GM12878 (cell line): ENCODE measurements at regions not wholly inside any gene's neighbourhood (a gene's known extent, or its start where the extent isn't known, plus 50 kb on each side); places are given as distances from the start of the nearest gene placed in this dataset.

Experiments used
- ATAC-seq: fragments of 200-7000 bp; cut with Tn5 transposase; 3 replicates; pipeline ENCODE4 v1.9.1; 2020; ENCODE audit warnings: mild to moderate bottlenecking, moderate library complexity
- BruUV-seq: library from RNA; stranded (reverse); fragments of 400-500 nt; replicated peaks from 2 replicates; lab custom pipeline; 2021; lab: Mats Ljungman, UMichigan
- CTCF ChIA-PET: fragments of 300-600 bp; sonication (Branson Sonifier 250); formaldehyde crosslinking; extraction: SDS; loops from one replicate; lab custom pipeline; 2021; ENCODE audit warnings: inconsistent platforms; lab: Yijun Ruan, JAX
- POLR2A ChIA-PET: fragments of 350-600 bp; formaldehyde crosslinking; extraction: SDS; loops from one replicate; lab custom pipeline; 2021; ENCODE audit warnings: inconsistent platforms; lab: Charles Lee
- RAD21 ChIA-PET: fragments of 300-600 bp; sonication (Branson Sonifier 250); formaldehyde crosslinking; loops from one replicate; lab custom pipeline; 2023; ENCODE audit warnings: antibody characterized with exemption; ENCODE audit not compliant: unreplicated experiment; lab: Charles Lee
- SMC1A ChIA-PET: fragments of 300-600 bp; sonication (Branson Sonifier 250); formaldehyde crosslinking; loops from one replicate; lab custom pipeline; 2023; ENCODE audit not compliant: unreplicated experiment, uncharacterized antibody; lab: Charles Lee
- DNase-seq: peaks from one replicate; pipeline ENCODE4 v3.0.0-alpha.2; 2011; ENCODE audit warnings: low read depth, low spot score
- FAIRE-seq: peaks from 3 replicates; lab custom pipeline; 2011; peaks lifted over from hg19 to GRCh38; lab: Jason Lieb, UNC
- H2AFZ ChIP-seq: 2 replicates; pipeline ENCODE4 v1.6.0; 2011; ENCODE audit warnings: low read depth, low read length, control low read depth; ENCODE audit not compliant: control insufficient read depth
- H3K27ac ChIP-seq: 2 replicates; pipeline ENCODE4 v1.5.1; 2011; ENCODE audit warnings: control low read depth; ENCODE audit not compliant: control insufficient read depth, insufficient read depth
- H3K27me3 ChIP-seq, 2 experiments: replicated peaks in 1 of 2; 2 replicates each; pipeline versions ENCODE4 v1.6.0 to v1.6.1; 2011; ENCODE audit warnings: low read length in 1 of 2; ENCODE audit not compliant: control insufficient read depth in 2 of 2, insufficient read depth in 2 of 2
- H3K36me3 ChIP-seq, 2 experiments: 2 replicates each; pipeline ENCODE4 v1.5.1; 2011; ENCODE audit warnings: low read length in 1 of 2; ENCODE audit not compliant: control insufficient read depth in 2 of 2, insufficient read depth in 2 of 2
- H3K4me1 ChIP-seq: 2 replicates; pipeline ENCODE4 v1.6.1; 2011; ENCODE audit warnings: mild to moderate bottlenecking, low read length, moderate library complexity, mixed read lengths; ENCODE audit not compliant: control insufficient read depth, insufficient read depth
- H3K4me2 ChIP-seq: 2 replicates; pipeline ENCODE4 v1.6.0; 2011; ENCODE audit warnings: control low read depth; ENCODE audit not compliant: control insufficient read depth, insufficient read depth
- H3K4me3 ChIP-seq: fragments of 200-600 bp; sonication (generic); 2 replicates; pipeline ENCODE4 v1.5.1; 2016
- H3K79me2 ChIP-seq: 2 replicates; pipeline ENCODE4 v1.6.0; 2011; ENCODE audit warnings: low read length; ENCODE audit not compliant: control insufficient read depth, insufficient read depth
- H3K9ac ChIP-seq: 2 replicates; pipeline ENCODE4 v1.8.0; 2011; ENCODE audit warnings: low read length, control low read depth, mixed read lengths; ENCODE audit not compliant: control insufficient read depth, insufficient read depth
- H3K9me3 ChIP-seq: replicated peaks from 3 replicates; pipeline ENCODE4 v1.5.1; 2011; ENCODE audit warnings: mild to moderate bottlenecking, low read length; ENCODE audit not compliant: control insufficient read depth, insufficient read depth
- H4K20me1 ChIP-seq: 2 replicates; pipeline ENCODE4 v1.6.0; 2011; ENCODE audit not compliant: control insufficient read depth, insufficient read depth
- E2F8 ChIP-seq: fragments of 450-650 bp; IDR thresholded peaks from 2 replicates; pipeline ENCODE4 v1.6.1; 2018; ENCODE audit warnings: mild to moderate bottlenecking, low read depth, moderate library complexity; ENCODE audit not compliant: partially characterized antibody
- HDGF ChIP-seq: fragments of 450-650 bp; IDR thresholded peaks from 2 replicates; pipeline ENCODE4 v1.6.1; 2016; ENCODE audit warnings: antibody characterized with exemption
- KLF5 ChIP-seq: fragments of 450-650 bp; IDR thresholded peaks from 2 replicates; pipeline ENCODE4 v1.6.1; 2014; ENCODE audit warnings: mild to moderate bottlenecking; ENCODE audit not compliant: partially characterized antibody
- MLLT1 ChIP-seq: fragments of 450-650 bp; IDR thresholded peaks from 2 replicates; pipeline ENCODE4 v1.6.1; 2016; ENCODE audit warnings: mild to moderate bottlenecking
- MYC ChIP-seq: IDR thresholded peaks from 2 replicates; pipeline ENCODE4 v1.6.1; 2011; ENCODE audit warnings: mild to moderate bottlenecking, low read length, moderate library complexity, inconsistent platforms; ENCODE audit not compliant: insufficient read depth, insufficient replicate concordance, insufficient read length, severe bottlenecking
- NFXL1 ChIP-seq: fragments of 450-650 bp; IDR thresholded peaks from 2 replicates; pipeline ENCODE4 v1.6.1; 2017; ENCODE audit warnings: antibody characterized with exemption, mild to moderate bottlenecking, borderline replicate concordance
- NFYA ChIP-seq: IDR thresholded peaks from 2 replicates; pipeline ENCODE4 v1.6.1; 2011; ENCODE audit warnings: low read depth, mild to moderate bottlenecking, low read length, improper control_type of control experiment, borderline replicate concordance
- RFX5 ChIP-seq: IDR thresholded peaks from 2 replicates; pipeline ENCODE4 v1.6.1; 2011; ENCODE audit warnings: low read depth, low read length, improper control_type of control experiment
- SMAD1 ChIP-seq: fragments of 450-650 bp; IDR thresholded peaks from 2 replicates; pipeline ENCODE4 v1.6.1; 2018; ENCODE audit warnings: mild to moderate bottlenecking, low read depth; ENCODE audit not compliant: partially characterized antibody
- TCF7 ChIP-seq: IDR thresholded peaks from 2 replicates; pipeline ENCODE4 v1.6.1; 2014; ENCODE audit warnings: antibody characterized with exemption, borderline replicate concordance
- ZBTB4 ChIP-seq: fragments of 450-650 bp; formaldehyde crosslinking; IDR thresholded peaks from 2 replicates; pipeline ENCODE4 v1.4.0; 2022; ENCODE audit warnings: mild to moderate bottlenecking, moderate library complexity
- ZNF274 ChIP-seq: IDR thresholded peaks from one replicate; pipeline ENCODE4 v1.8.0; 2011; ENCODE audit not compliant: insufficient read length, insufficient read depth
- in situ Hi-C: fragments of 300-500 bp; cut with MboI; formaldehyde crosslinking; loops from 9 replicates; pipeline ENCODE4 v1.14.3; 2018; ENCODE audit warnings: mixed read lengths
- intact Hi-C: fragments of 100-400 bp; cut with micrococcal nuclease; formaldehyde crosslinking; loops from one replicate; pipeline ENCODE4 v1.14.2; 2022; ENCODE audit not compliant: unreplicated experiment
- TF ChIP-seq, protein P1 (sequence below): fragments of 450-650 bp; IDR thresholded peaks from 2 replicates; pipeline ENCODE4 v1.6.1; 2017; ENCODE audit warnings: low read depth, mild to moderate bottlenecking, moderate library complexity
- TF ChIP-seq, protein P2 (sequence below), 3 experiments: IDR thresholded peaks in 2 of 3; conservative IDR thresholded peaks in 1 of 3; 2 replicates each; pipeline ENCODE4 v1.5.1; 2011; ENCODE audit warnings: low read depth in 3 of 3, low read length in 3 of 3, mild to moderate bottlenecking in 3 of 3, control low read depth in 2 of 3, moderate library complexity in 2 of 3, inconsistent platforms in 1 of 3, mixed read lengths in 1 of 3; ENCODE audit not compliant: control insufficient read depth in 2 of 3, insufficient read depth in 1 of 3; ENCODE audit errors: extremely low read depth in 1 of 3

DNA sequence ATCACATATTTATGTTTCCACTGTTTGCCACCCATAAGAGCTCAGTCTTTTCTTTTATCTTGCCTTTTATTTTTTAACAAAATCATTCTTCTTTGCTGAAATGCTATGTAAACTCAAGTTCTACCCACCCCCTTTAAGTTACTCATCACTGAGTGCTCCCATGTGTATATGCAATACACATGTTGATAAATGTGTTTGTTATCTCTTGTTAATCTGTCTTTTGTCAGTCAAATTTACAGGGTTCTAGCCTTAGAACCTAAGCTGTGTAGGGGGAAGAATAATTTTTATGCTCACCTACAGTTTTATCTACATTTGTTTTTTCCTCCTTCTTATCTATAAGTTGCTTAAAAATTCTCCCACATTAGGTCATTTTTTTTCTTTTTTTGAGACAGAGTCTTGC lies 1195.9 kb downstream of the ROBO2 start:
- intact Hi-C loops (no loop called here), in situ Hi-C loops (no loop called here)
- ATAC-seq: no peak
- Histone ChIP-seq H4K20me1 (no peaks in the 10 kb centered on the region), H3K9me3 (no peaks in the 10 kb centered on the region), H2AFZ (no peak overlapping the region), H3K79me2 (no peaks in the 10 kb centered on the region), H3K4me1 (no peaks in the 10 kb centered on the region), H3K27ac (no peak overlapping the region), H3K9ac (no peak overlapping the region), H3K27me3 (no peaks in the 10 kb centered on the region), H3K36me3 (no peaks in the 10 kb centered on the region), H3K4me3 (no peak overlapping the region), H3K4me2 (no peak overlapping the region)
- ChIA-PET POLR2A (no interaction called here), RAD21 (no interaction called here), SMC1A (no interaction called here), CTCF (interaction anchor here (1.1 kb wide), 1 partner anchor 410 kb away, joined by 4 read pairs; no protein-coding TSS in a partner anchor)
- BruUV-seq: no TSS peak
- DNase-seq: no peak
- no peak for FAIRE-seq
- no peak for TF ChIP-seq SMAD1
- TF ChIP-seq ZBTB4: no peak
- no peak for TF ChIP-seq KLF5
- no peak for TF ChIP-seq MYC
- TF ChIP-seq, protein P1, sequence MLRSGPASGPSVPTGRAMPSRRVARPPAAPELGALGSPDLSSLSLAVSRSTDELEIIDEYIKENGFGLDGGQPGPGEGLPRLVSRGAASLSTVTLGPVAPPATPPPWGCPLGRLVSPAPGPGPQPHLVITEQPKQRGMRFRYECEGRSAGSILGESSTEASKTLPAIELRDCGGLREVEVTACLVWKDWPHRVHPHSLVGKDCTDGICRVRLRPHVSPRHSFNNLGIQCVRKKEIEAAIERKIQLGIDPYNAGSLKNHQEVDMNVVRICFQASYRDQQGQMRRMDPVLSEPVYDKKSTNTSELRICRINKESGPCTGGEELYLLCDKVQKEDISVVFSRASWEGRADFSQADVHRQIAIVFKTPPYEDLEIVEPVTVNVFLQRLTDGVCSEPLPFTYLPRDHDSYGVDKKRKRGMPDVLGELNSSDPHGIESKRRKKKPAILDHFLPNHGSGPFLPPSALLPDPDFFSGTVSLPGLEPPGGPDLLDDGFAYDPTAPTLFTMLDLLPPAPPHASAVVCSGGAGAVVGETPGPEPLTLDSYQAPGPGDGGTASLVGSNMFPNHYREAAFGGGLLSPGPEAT: no peak
- no peak for TF ChIP-seq TCF7
- TF ChIP-seq RFX5: no peak
- TF ChIP-seq NFYA: no peak
- TF ChIP-seq MLLT1: no peak
- TF ChIP-seq NFXL1: no peak
- no peak for TF ChIP-seq E2F8
- TF ChIP-seq HDGF: no peak
- TF ChIP-seq ZNF274: no peak
- TF ChIP-seq, protein P2, sequence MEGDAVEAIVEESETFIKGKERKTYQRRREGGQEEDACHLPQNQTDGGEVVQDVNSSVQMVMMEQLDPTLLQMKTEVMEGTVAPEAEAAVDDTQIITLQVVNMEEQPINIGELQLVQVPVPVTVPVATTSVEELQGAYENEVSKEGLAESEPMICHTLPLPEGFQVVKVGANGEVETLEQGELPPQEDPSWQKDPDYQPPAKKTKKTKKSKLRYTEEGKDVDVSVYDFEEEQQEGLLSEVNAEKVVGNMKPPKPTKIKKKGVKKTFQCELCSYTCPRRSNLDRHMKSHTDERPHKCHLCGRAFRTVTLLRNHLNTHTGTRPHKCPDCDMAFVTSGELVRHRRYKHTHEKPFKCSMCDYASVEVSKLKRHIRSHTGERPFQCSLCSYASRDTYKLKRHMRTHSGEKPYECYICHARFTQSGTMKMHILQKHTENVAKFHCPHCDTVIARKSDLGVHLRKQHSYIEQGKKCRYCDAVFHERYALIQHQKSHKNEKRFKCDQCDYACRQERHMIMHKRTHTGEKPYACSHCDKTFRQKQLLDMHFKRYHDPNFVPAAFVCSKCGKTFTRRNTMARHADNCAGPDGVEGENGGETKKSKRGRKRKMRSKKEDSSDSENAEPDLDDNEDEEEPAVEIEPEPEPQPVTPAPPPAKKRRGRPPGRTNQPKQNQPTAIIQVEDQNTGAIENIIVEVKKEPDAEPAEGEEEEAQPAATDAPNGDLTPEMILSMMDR (IDR thresholded peaks at IDR 0.05 in 2 of 3, conservative IDR thresholded peaks at IDR 0.05 in 1 of 3; ENCODE audit: control insufficient read depth in 2 of 3, extremely low read depth in 1 of 3, insufficient read depth in 1 of 3, low read depth in 3 of 3, low read length in 3 of 3): no peak
